ENCODE measurements at regions not wholly inside any gene's neighbourhood (a gene's known extent, or its start where the extent isn't known, plus 50 kb on each side); places are given as distances from the start of the nearest gene placed in this dataset.

GRCh38 chr2:83764447-83765005, 694.6 kb downstream of the SUCLG1 start:
- Histone ChIP-seq H3K4me2 (ENCODE audit: control insufficient read depth, insufficient read depth) (no peak overlapping the region), H3K4me1 (ENCODE audit: control insufficient read depth, insufficient read depth, low read length) (no peaks in the 10 kb centered on the region), H3K4me3 (no peak overlapping the region), H3K79me2 (ENCODE audit: control insufficient read depth, insufficient read depth, low read length) (no peaks in the 10 kb centered on the region), H3K27ac (ENCODE audit: control insufficient read depth, insufficient read depth) (no peak overlapping the region), H3K36me3 (ENCODE audit: control insufficient read depth in 2 of 2, insufficient read depth in 2 of 2, low read length in 1 of 2) (no peaks in the 10 kb centered on the region), H4K20me1 (ENCODE audit: control insufficient read depth, insufficient read depth) (no peaks in the 10 kb centered on the region), H2AFZ (ENCODE audit: control insufficient read depth, low read depth, low read length) (no peak overlapping the region), H3K9ac (ENCODE audit: control insufficient read depth, insufficient read depth, low read length) (no peak overlapping the region), H3K27me3 (replicated peaks in 1 of 2; ENCODE audit: control insufficient read depth in 2 of 2, insufficient read depth in 2 of 2, low read length in 1 of 2) (no peaks in the 10 kb centered on the region), H3K9me3 (replicated peaks; ENCODE audit: control insufficient read depth, insufficient read depth, low read length) (no peaks in the 10 kb centered on the region)
- 31% methylated on average over 5 of the region's 5 CpGs for WGBS (ENCODE audit: insufficient coverage, insufficient replicate concordance, low lambda C conversion rate, missing lambda C conversion rate)
- ChIA-PET CTCF (interaction anchor here (0.9 kb wide), 1 partner anchor 54 kb away, joined by 3 read pairs; no protein-coding TSS in a partner anchor), SMC1A (ENCODE audit: uncharacterized antibody, unreplicated experiment) (no interaction called here), RAD21 (ENCODE audit: unreplicated experiment) (no interaction called here), POLR2A (no interaction called here)
- no TSS peak for BruUV-seq (replicated peaks)
- DNase-seq (ENCODE audit: low read depth, low spot score) (no peak), FAIRE-seq (no peak), ATAC-seq (no peak)
- TF ChIP-seq CREB1 (IDR thresholded peaks at IDR 0.05; ENCODE audit: low read depth) (no peak), EGR1 (IDR thresholded peaks at IDR 0.05; ENCODE audit: borderline replicate concordance in 1 of 2, low read depth in 2 of 2, low read length in 2 of 2) (no peak), NR2C1 (IDR thresholded peaks at IDR 0.05) (no peak)
- in situ Hi-C loops (cut with MboI), result no loop called here
- intact Hi-C loops (cut with micrococcal nuclease; ENCODE audit: unreplicated experiment), result no loop called here

DNA sequence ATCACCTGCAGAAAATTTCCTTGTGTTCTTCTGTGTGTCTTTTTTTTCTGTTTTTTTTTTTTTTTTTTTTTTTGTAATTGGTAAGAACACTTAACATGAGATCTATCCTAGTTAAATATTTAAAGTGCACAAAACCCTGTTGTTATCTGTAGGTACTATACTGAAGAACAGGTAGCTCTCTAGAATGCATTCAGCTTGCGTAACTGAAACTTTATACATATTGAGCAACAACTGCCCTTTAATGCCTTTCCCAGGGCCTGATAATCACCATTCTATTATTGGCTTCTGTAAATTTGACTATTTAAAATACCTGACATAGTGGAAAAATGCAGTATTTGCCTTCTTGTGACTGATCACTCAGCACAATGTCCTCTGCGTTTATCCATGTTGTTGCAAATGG, 701.8 kb downstream of the SUCLG1 start:
- Histone ChIP-seq H3K79me2 (ENCODE audit: control insufficient read depth, insufficient read depth, low read length) (no peaks in the 10 kb centered on the region), H3K27ac (ENCODE audit: control insufficient read depth, insufficient read depth) (no peak overlapping the region), H2AFZ (ENCODE audit: control insufficient read depth, low read depth, low read length) (no peak overlapping the region), H3K4me2 (ENCODE audit: control insufficient read depth, insufficient read depth) (no peak overlapping the region), H3K4me1 (ENCODE audit: control insufficient read depth, insufficient read depth, low read length) (no peaks in the 10 kb centered on the region), H3K4me3 (no peak overlapping the region), H3K36me3 (ENCODE audit: control insufficient read depth in 2 of 2, insufficient read depth in 2 of 2, low read length in 1 of 2) (no peaks in the 10 kb centered on the region), H3K27me3 (replicated peaks in 1 of 2; ENCODE audit: control insufficient read depth in 2 of 2, insufficient read depth in 2 of 2, low read length in 1 of 2) (no peaks in the 10 kb centered on the region), H4K20me1 (ENCODE audit: control insufficient read depth, insufficient read depth) (no peaks in the 10 kb centered on the region), H3K9me3 (replicated peaks; ENCODE audit: control insufficient read depth, insufficient read depth, low read length) (no peaks in the 10 kb centered on the region), H3K9ac (ENCODE audit: control insufficient read depth, insufficient read depth, low read length) (no peak overlapping the region)
- no TSS peak for BruUV-seq (replicated peaks)
- FAIRE-seq (no peak), ATAC-seq (no peak), DNase-seq (ENCODE audit: low read depth, low spot score) (no peak)
- CTCF ChIA-PET, result no interaction called here
- intact Hi-C loops (cut with micrococcal nuclease; ENCODE audit: unreplicated experiment) (no loop called here), in situ Hi-C loops (cut with MboI) (no loop called here)
- POLR2A ChIA-PET, result no interaction called here
- RAD21 ChIA-PET (ENCODE audit: unreplicated experiment), result no interaction called here
- TF ChIP-seq CREM (IDR thresholded peaks at IDR 0.05; ENCODE audit: low read depth) (no peak), LARP7 (IDR thresholded peaks at IDR 0.05) (no peak), CBFB (IDR thresholded peaks at IDR 0.05; ENCODE audit: low read depth) (no peak), SRF (IDR thresholded peaks at IDR 0.05; ENCODE audit: low read depth in 2 of 2, low read length in 2 of 2) (no peak), SREBF2 (IDR thresholded peaks at IDR 0.05; ENCODE audit: low read length) (no peak), JUND (IDR thresholded peaks at IDR 0.05; ENCODE audit: low read depth, low read length) (no peak), WRNIP1 (IDR thresholded peaks at IDR 0.05; ENCODE audit: borderline replicate concordance, low read depth, low read length) (no peak), RB1 (IDR thresholded peaks at IDR 0.05; ENCODE audit: borderline replicate concordance) (no peak), MTA2 (IDR thresholded peaks at IDR 0.05; ENCODE audit: low read depth) (no peak), ZNF274 (IDR thresholded peaks at IDR 0.05; ENCODE audit: insufficient read depth, insufficient read length) (no peak), SUPT20H (IDR thresholded peaks at IDR 0.05; ENCODE audit: borderline replicate concordance, control insufficient read depth, low read depth, low read length) (no peak), MAX (IDR thresholded peaks at IDR 0.05; ENCODE audit: low read depth, low read length) (no peak), TCF12 (IDR thresholded peaks at IDR 0.05; ENCODE audit: low read depth, low read length) (no peak), SPI1 (IDR thresholded peaks at IDR 0.05; ENCODE audit: borderline replicate concordance, insufficient read depth, low read depth, low read length) (no peak), GATAD2B (conservative IDR thresholded peaks at IDR 0.05; ENCODE audit: low read depth) (no peak)
- TF ChIP-seq, protein P1, sequence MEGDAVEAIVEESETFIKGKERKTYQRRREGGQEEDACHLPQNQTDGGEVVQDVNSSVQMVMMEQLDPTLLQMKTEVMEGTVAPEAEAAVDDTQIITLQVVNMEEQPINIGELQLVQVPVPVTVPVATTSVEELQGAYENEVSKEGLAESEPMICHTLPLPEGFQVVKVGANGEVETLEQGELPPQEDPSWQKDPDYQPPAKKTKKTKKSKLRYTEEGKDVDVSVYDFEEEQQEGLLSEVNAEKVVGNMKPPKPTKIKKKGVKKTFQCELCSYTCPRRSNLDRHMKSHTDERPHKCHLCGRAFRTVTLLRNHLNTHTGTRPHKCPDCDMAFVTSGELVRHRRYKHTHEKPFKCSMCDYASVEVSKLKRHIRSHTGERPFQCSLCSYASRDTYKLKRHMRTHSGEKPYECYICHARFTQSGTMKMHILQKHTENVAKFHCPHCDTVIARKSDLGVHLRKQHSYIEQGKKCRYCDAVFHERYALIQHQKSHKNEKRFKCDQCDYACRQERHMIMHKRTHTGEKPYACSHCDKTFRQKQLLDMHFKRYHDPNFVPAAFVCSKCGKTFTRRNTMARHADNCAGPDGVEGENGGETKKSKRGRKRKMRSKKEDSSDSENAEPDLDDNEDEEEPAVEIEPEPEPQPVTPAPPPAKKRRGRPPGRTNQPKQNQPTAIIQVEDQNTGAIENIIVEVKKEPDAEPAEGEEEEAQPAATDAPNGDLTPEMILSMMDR (IDR thresholded peaks at IDR 0.05 in 2 of 3, conservative IDR thresholded peaks at IDR 0.05 in 1 of 3; ENCODE audit: control insufficient read depth in 2 of 3, extremely low read depth in 1 of 3, insufficient read depth in 1 of 3, low read depth in 3 of 3, low read length in 3 of 3), result no peak
- WGBS (ENCODE audit: insufficient coverage, insufficient replicate concordance, low lambda C conversion rate, missing lambda C conversion rate), result 91% methylated on average over 2 of the region's 2 CpGs
- SMC1A ChIA-PET (ENCODE audit: uncharacterized antibody, unreplicated experiment), result interaction anchor here (1.0 kb wide), 1 partner anchor 634 kb away, joined by 3 read pairs; no protein-coding TSS in a partner anchor
